Ovary (tissue), 7 donors: ENCODE measurements at regions not wholly inside any gene's neighbourhood (a gene's known extent, or its start where the extent isn't known, plus 50 kb on each side); places are given as distances from the start of the nearest gene placed in this dataset.

Experiments
- DNase-seq, 5 donors: peaks; one replicate each; pipeline ENCODE4 v3.0.0-alpha.2; 2019 to 2020
- H3K27ac ChIP-seq, 2 donors: fragments of 200-600 bp; one replicate each; pipeline versions ENCODE4 v1.5.1 to v1.8.0; 2019 to 2022
- H3K27me3 ChIP-seq: fragments of 200-600 bp; one replicate; pipeline ENCODE4 v1.8.0; 2022
- H3K36me3 ChIP-seq: fragments of 200-600 bp; sonication (generic); one replicate; pipeline ENCODE4 v1.5.1; 2019
- H3K4me1 ChIP-seq: one replicate; pipeline ENCODE4 v1.8.1; 2013; ENCODE audit warnings: mild to moderate bottlenecking, moderate library complexity; ENCODE audit not compliant: insufficient read depth
- H3K4me3 ChIP-seq: fragments of 200-600 bp; sonication (generic); one replicate; pipeline ENCODE4 v1.5.1; 2017
- H3K9me3 ChIP-seq, 2 donors: fragments of 200-600 bp in 1 of 2; sonication (generic) in 1 of 2; one replicate each; pipeline versions ENCODE4 v1.5.1 to v1.8.1; 2013 to 2019; ENCODE audit warnings: mild to moderate bottlenecking in 1 of 2, moderate library complexity in 1 of 2
- EP300 ChIP-seq: sonication (generic); formaldehyde crosslinking; IDR thresholded peaks from one replicate; pipeline ENCODE4 v1.6.1; 2017; ENCODE audit warnings: antibody characterized with exemption
- POLR2A ChIP-seq: fragments of 450-650 bp; IDR thresholded peaks from one replicate; pipeline ENCODE4 v1.6.1; 2017; ENCODE audit warnings: antibody characterized with exemption, mild to moderate bottlenecking, moderate library complexity
- WGBS, 3 donors: extraction: QIAGEN DNeasy Blood & Tissue Kit in 1 of 3; methylation state at CpG; one replicate each; pipeline versions ENCODE4 v1.1.5 to v1.1.7; 2013 to 2017; 5-methylcytosine and 5-hydroxymethylcytosine counted together
- intact Hi-C, 4 donors: fragments of 100-400 bp; cut with DNase I; formaldehyde crosslinking; loops; one replicate each; pipeline versions ENCODE4 v1.11.0 to v1.15.1; 2022 to 2023
- TF ChIP-seq, protein P1 (sequence below), 3 donors: fragments of 450-650 bp in 2 of 3; fragments of 200-600 bp in 1 of 3; IDR thresholded peaks; one replicate each; pipeline versions ENCODE4 v1.5.1 to v1.8.0; 2016 to 2022; ENCODE audit warnings: antibody characterized with exemption in 3 of 3, mild to moderate bottlenecking in 1 of 3
- donor health status: DM: no; HTN: no; CAD: no; lungs with moderate emphysema.
- donor health status: DM: no; HTN: no; CAD: no.
- donor health status: Bipolar disorder and iron deficiency.
- donor health status: DM: no; HTN: no; CAD: no.
- donor health status: DM: yes; HTN: yes; CAD: no.

DNA sequence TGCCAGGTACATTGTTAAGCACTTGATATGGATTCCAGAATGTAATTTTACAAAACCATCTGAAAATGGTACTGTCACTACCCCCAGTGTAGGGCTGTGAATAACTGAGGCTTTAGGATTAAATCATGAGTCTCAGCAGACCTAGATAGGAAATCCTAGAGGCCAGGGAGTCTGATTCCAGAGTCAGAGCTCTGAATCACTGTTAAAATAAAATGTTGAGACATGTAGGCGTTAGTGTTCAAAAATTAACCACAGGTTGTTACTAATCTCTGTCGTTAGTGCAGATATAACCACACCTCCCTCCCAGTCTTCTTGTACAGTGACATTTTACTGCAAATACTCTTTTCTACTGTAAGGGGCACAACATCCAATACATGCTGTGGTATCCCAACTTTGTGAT lies 1828.8 kb downstream of the MAT2B start:
- DNase-seq, result no peak
- 66 to 86% (median 76%) methylated on average over 2 of the region's 2 CpGs for WGBS, 3 donors
- no peaks in the 10 kb centered on the region for H3K27me3 ChIP-seq
- no peaks in the 10 kb centered on the region for H3K9me3 ChIP-seq
- no peak overlapping the region for H3K27ac ChIP-seq
- intact Hi-C loops, result no loop called here
- H3K4me1 ChIP-seq, result no peaks in the 10 kb centered on the region
- no peak overlapping the region for H3K4me3 ChIP-seq
- H3K36me3 ChIP-seq, result no peaks in the 10 kb centered on the region
- TF ChIP-seq POLR2A (no peak), EP300 (no peak)
- TF ChIP-seq, protein P1, sequence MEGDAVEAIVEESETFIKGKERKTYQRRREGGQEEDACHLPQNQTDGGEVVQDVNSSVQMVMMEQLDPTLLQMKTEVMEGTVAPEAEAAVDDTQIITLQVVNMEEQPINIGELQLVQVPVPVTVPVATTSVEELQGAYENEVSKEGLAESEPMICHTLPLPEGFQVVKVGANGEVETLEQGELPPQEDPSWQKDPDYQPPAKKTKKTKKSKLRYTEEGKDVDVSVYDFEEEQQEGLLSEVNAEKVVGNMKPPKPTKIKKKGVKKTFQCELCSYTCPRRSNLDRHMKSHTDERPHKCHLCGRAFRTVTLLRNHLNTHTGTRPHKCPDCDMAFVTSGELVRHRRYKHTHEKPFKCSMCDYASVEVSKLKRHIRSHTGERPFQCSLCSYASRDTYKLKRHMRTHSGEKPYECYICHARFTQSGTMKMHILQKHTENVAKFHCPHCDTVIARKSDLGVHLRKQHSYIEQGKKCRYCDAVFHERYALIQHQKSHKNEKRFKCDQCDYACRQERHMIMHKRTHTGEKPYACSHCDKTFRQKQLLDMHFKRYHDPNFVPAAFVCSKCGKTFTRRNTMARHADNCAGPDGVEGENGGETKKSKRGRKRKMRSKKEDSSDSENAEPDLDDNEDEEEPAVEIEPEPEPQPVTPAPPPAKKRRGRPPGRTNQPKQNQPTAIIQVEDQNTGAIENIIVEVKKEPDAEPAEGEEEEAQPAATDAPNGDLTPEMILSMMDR (IDR thresholded peaks at IDR 0.05), result no peak

DNA sequence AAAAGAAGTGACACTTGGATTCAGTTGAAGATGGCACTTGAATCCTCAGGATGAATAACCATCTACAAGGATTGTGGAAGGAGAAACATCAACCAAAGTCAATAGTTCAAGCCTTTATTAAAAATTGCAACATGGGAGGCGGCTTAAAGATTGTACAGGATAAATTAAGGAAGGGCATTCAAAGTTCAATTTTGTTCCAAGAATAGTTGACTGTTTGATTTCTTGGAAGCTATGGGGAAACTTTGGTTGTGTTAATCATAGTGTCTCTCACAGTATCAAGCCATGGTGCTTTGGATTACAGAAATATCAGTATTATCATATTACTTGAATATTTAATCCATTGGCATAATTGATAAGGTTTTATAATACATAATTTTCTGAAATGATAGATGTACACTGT lies 1844.3 kb downstream of the MAT2B start:
- Histone ChIP-seq H3K4me1 (no peaks in the 10 kb centered on the region), H3K36me3 (no peaks in the 10 kb centered on the region), H3K27ac (no peak overlapping the region), H3K9me3 (no peaks in the 10 kb centered on the region), H3K4me3 (no peak overlapping the region), H3K27me3 (no peaks in the 10 kb centered on the region)
- no peak for DNase-seq
- TF ChIP-seq, protein P1 (IDR thresholded peaks at IDR 0.05), result no peak
- TF ChIP-seq EP300 (no peak), POLR2A (no peak)
- WGBS, 3 donors, result 85 to 96% (median 90%) methylated on average over 1 of the region's 1 CpG
- intact Hi-C loops, result no loop called here

DNA sequence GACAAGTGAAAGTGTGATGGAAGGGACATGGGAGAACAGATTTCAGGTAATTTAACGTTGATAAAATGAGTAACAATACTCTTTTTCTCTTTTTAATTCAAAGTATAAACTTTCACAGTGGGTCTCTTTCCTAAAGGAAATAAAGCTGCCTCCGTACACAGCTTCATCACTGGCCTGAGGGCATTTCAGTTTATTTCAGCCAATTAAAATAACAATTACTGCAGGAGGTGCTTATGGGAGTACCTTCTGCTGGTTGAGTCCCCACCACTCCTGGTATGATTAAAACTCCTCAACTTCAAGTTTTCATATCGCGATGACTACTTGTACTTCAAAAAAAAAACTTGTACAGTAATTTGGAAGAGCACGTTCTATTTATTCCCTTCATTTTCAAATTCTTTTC lies 1845.9 kb downstream of the MAT2B start:
- no peak for DNase-seq
- TF ChIP-seq, protein P1 (IDR thresholded peaks at IDR 0.05), result no peak
- TF ChIP-seq EP300, result no peak
- no peak for TF ChIP-seq POLR2A
- H3K4me1 ChIP-seq, result no peaks in the 10 kb centered on the region
- WGBS, 3 donors, result 18 to 43% (median 33%) methylated on average over 5 of the region's 5 CpGs
- no peak overlapping the region for H3K4me3 ChIP-seq
- intact Hi-C loops, result no loop called here
- H3K9me3 ChIP-seq, result no peaks in the 10 kb centered on the region
- no peaks in the 10 kb centered on the region for H3K27me3 ChIP-seq
- H3K27ac ChIP-seq, result no peak overlapping the region
- no peaks in the 10 kb centered on the region for H3K36me3 ChIP-seq

DNA sequence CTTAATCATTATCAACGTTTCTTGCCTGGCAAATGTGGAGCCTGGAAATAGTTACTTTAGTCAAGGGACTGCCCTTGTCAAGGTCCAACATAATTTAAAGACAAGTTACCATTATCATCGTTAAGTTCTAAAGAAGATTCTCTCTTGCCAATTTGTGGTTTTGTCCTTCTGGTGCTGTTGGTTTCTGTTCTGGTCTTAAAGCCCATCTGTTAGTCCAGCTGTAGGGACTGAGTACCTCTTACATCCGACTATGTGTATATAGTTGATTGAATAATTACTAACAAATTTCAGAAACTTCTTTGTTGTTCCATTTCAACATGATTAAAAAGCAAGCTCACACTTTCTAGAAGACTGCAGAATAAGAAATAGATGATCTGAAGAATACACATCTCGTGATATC lies 1854.9 kb downstream of the MAT2B start:
- Histone ChIP-seq H3K27ac (no peak overlapping the region), H3K4me1 (no peaks in the 10 kb centered on the region), H3K9me3 (no peaks in the 10 kb centered on the region), H3K36me3 (no peaks in the 10 kb centered on the region), H3K27me3 (no peaks in the 10 kb centered on the region), H3K4me3 (no peak overlapping the region)
- 47 to 56% (median 55%) methylated on average over 4 of the region's 4 CpGs for WGBS, 3 donors
- DNase-seq, result no peak
- TF ChIP-seq, protein P1 (IDR thresholded peaks at IDR 0.05), result no peak
- TF ChIP-seq EP300 (no peak), POLR2A (no peak)
- intact Hi-C loops, result no loop called here
